Mesendoderm (in vitro differentiated cells): ENCODE measurements at regions not wholly inside any gene's neighbourhood (a gene's known extent, or its start where the extent isn't known, plus 50 kb on each side); places are given as distances from the start of the nearest gene placed in this dataset.
A peak's percentile ranks its signal among the peaks of the same experiment; 100 is the strongest.

Source experiments
- DNase-seq: peaks from one replicate; pipeline ENCODE4 v3.0.0; 2013
- H2AK5ac ChIP-seq: 2 replicates; pipeline ENCODE4 v1.6.1; 2013; ENCODE audit warnings: low read length, inconsistent platforms
- H2BK120ac ChIP-seq: 2 replicates; pipeline ENCODE4 v1.6.1; 2013; ENCODE audit warnings: low read depth, mild to moderate bottlenecking, low read length, moderate library complexity, mixed read lengths
- H2BK15ac ChIP-seq: replicated peaks from 2 replicates; pipeline ENCODE4 v1.6.1; 2013; ENCODE audit warnings: low read depth, mild to moderate bottlenecking, moderate library complexity
- H2BK5ac ChIP-seq: 2 replicates; pipeline ENCODE4 v1.6.1; 2013; ENCODE audit warnings: low read length, inconsistent platforms
- H3K18ac ChIP-seq: 2 replicates; pipeline ENCODE4 v1.6.1; 2013; ENCODE audit warnings: mild to moderate bottlenecking, low read length, mixed read lengths
- H3K23ac ChIP-seq: one replicate; pipeline ENCODE4 v1.6.1; 2013; ENCODE audit warnings: low read length
- H3K27ac ChIP-seq: 2 replicates; pipeline ENCODE4 v1.5.1; 2013; ENCODE audit warnings: low read depth, mild to moderate bottlenecking, inconsistent platforms, low read length, moderate library complexity
- H3K27me3 ChIP-seq: 2 replicates; pipeline ENCODE4 v1.6.1; 2013; ENCODE audit warnings: low read length, control low read depth, mild to moderate bottlenecking, inconsistent platforms; ENCODE audit not compliant: insufficient read depth, poor library complexity
- H3K36me3 ChIP-seq: 2 replicates; pipeline ENCODE4 v1.6.1; 2013; ENCODE audit warnings: low read length, inconsistent platforms; ENCODE audit not compliant: control insufficient read depth, insufficient read depth
- H3K4ac ChIP-seq: one replicate; pipeline ENCODE4 v1.6.1; 2013; ENCODE audit warnings: low read depth, mild to moderate bottlenecking, low read length, moderate library complexity
- H3K4me1 ChIP-seq: 2 replicates; pipeline ENCODE4 v1.6.1; 2013; ENCODE audit warnings: low read depth, low read length, inconsistent platforms; ENCODE audit not compliant: control insufficient read depth
- H3K4me2 ChIP-seq: 2 replicates; pipeline ENCODE4 v1.6.1; 2013; ENCODE audit warnings: low read length
- H3K4me3 ChIP-seq: 2 replicates; pipeline ENCODE4 v1.5.1; 2013; ENCODE audit warnings: mild to moderate bottlenecking, low read length
- H3K56ac ChIP-seq: one replicate; pipeline ENCODE4 v1.6.1; 2013; ENCODE audit warnings: low read length
- H3K79me1 ChIP-seq: 2 replicates; pipeline ENCODE4 v1.6.1; 2013; ENCODE audit warnings: low read length, inconsistent platforms
- H3K79me2 ChIP-seq: 2 replicates; pipeline ENCODE4 v1.6.1; 2013; ENCODE audit warnings: mild to moderate bottlenecking, low read length; ENCODE audit not compliant: control insufficient read depth, insufficient read depth
- H3K9ac ChIP-seq: 2 replicates; pipeline ENCODE4 v1.6.1; 2013; ENCODE audit warnings: low read length, inconsistent platforms
- H4K5ac ChIP-seq: one replicate; pipeline ENCODE4 v1.6.1; 2013; ENCODE audit warnings: low read length
- H4K8ac ChIP-seq: one replicate; pipeline ENCODE4 v1.6.1; 2013; ENCODE audit warnings: low read depth, mild to moderate bottlenecking, control low read depth, low read length, moderate library complexity
- WGBS: extraction: QIAGEN DNeasy Blood & Tissue Kit; methylation state at CpG from one replicate; pipeline ENCODE4 v1.1.7; 2013; ENCODE audit warnings: low lambda C conversion rate, missing lambda C conversion rate; ENCODE audit not compliant: insufficient coverage; ENCODE audit errors: extremely low coverage; 5-methylcytosine and 5-hydroxymethylcytosine counted together

- Histone ChIP-seq H2BK5ac (no peak overlapping the region), H2BK15ac (no peak overlapping the region), H3K18ac (no peak overlapping the region), H3K4me1 (no peaks in the 10 kb centered on the region), H3K36me3 (no peaks in the 10 kb centered on the region), H2AK5ac (no peak overlapping the region), H2BK120ac (no peak overlapping the region), H3K23ac (no peak overlapping the region), H3K27me3 (no peaks in the 10 kb centered on the region), H3K4me2 (no peak overlapping the region), H3K4ac (no peak overlapping the region), H3K9ac (no peak overlapping the region), H4K8ac (no peak overlapping the region), H3K56ac (no peak overlapping the region), H3K27ac (no peak overlapping the region), H3K79me2 (no peaks in the 10 kb centered on the region), H3K4me3 (no peak overlapping the region), H4K5ac (no peak overlapping the region), H3K79me1 (no peaks in the 10 kb centered on the region)
- DNase-seq = no peak
- no CpG with 5 or more reads among the region's 3 CpGs for WGBS
Measured at GRCh38 chr3:126268866-126269265, 88.3 kb downstream of the KLF15 start.

GRCh38 chr3:126267976-126268615 is 87.7 kb upstream of the ALDH1L1 start:
- H3K4ac ChIP-seq = no peak overlapping the region
- no peak overlapping the region for H3K18ac ChIP-seq
- H3K56ac ChIP-seq = peak overlapping the region; percentile 87
- H2AK5ac ChIP-seq = no peak overlapping the region
- no peak overlapping the region for H3K23ac ChIP-seq
- WGBS = no CpG with 5 or more reads among the region's 15 CpGs
- H3K79me1 ChIP-seq = no peaks in the 10 kb centered on the region
- H3K9ac ChIP-seq = peak overlapping the region; percentile 62
- H3K27ac ChIP-seq = peak overlapping the region; percentile 66
- H3K27me3 ChIP-seq = no peaks in the 10 kb centered on the region
- no peaks in the 10 kb centered on the region for H3K36me3 ChIP-seq
- no peak overlapping the region for H3K4me3 ChIP-seq
- peak overlapping the region; percentile 30 for H2BK5ac ChIP-seq
- no peak for DNase-seq
- H3K79me2 ChIP-seq = no peaks in the 10 kb centered on the region
- no peak overlapping the region for H2BK15ac ChIP-seq
- H4K8ac ChIP-seq = no peak overlapping the region
- no peak overlapping the region for H3K4me2 ChIP-seq
- H3K4me1 ChIP-seq = no peaks in the 10 kb centered on the region
- H4K5ac ChIP-seq = no peak overlapping the region
- no peak overlapping the region for H2BK120ac ChIP-seq

GRCh38 chr3:126267169-126267975 is 87.0 kb upstream of the ALDH1L1 start:
- no peak overlapping the region for H2BK15ac ChIP-seq
- H4K8ac ChIP-seq = no peak overlapping the region
- H3K4ac ChIP-seq = no peak overlapping the region
- no peak overlapping the region for H4K5ac ChIP-seq
- no peak overlapping the region for H2BK120ac ChIP-seq
- no peaks in the 10 kb centered on the region for H3K79me1 ChIP-seq
- H3K4me1 ChIP-seq = no peaks in the 10 kb centered on the region
- H3K56ac ChIP-seq = peak overlapping the region; percentile 87
- no peaks in the 10 kb centered on the region for H3K36me3 ChIP-seq
- peak overlapping the region; percentile 62 for H3K9ac ChIP-seq
- no peaks in the 10 kb centered on the region for H3K27me3 ChIP-seq
- no peak overlapping the region for H2AK5ac ChIP-seq
- H3K23ac ChIP-seq = no peak overlapping the region
- peak; percentile 97 for DNase-seq
- peak overlapping the region; percentile 83 for H3K4me2 ChIP-seq
- H3K4me3 ChIP-seq = peak overlapping the region; percentile 30
- no CpG with 5 or more reads among the region's 62 CpGs for WGBS
- peak overlapping the region; percentile 25 for H3K18ac ChIP-seq
- no peaks in the 10 kb centered on the region for H3K79me2 ChIP-seq
- H3K27ac ChIP-seq = peak overlapping the region; percentile 66
- H2BK5ac ChIP-seq = no peak overlapping the region

GRCh38 chr3:126266850-126267168 is 86.4 kb upstream of the ALDH1L1 start:
- no peaks in the 10 kb centered on the region for H3K79me2 ChIP-seq
- WGBS = no CpG with 5 or more reads among the region's 8 CpGs
- H3K4me2 ChIP-seq = peak overlapping the region; percentile 83
- no peak for DNase-seq
- H2AK5ac ChIP-seq = no peak overlapping the region
- H3K4ac ChIP-seq = no peak overlapping the region
- peak overlapping the region; percentile 25 for H3K18ac ChIP-seq
- H2BK120ac ChIP-seq = no peak overlapping the region
- H3K79me1 ChIP-seq = no peaks in the 10 kb centered on the region
- H4K8ac ChIP-seq = no peak overlapping the region
- H3K27me3 ChIP-seq = no peaks in the 10 kb centered on the region
- no peak overlapping the region for H3K27ac ChIP-seq
- H3K9ac ChIP-seq = peak overlapping the region; percentile 62
- no peak overlapping the region for H2BK5ac ChIP-seq
- H3K23ac ChIP-seq = no peak overlapping the region
- H3K4me1 ChIP-seq = no peaks in the 10 kb centered on the region
- H2BK15ac ChIP-seq = no peak overlapping the region
- H3K36me3 ChIP-seq = no peaks in the 10 kb centered on the region
- H3K4me3 ChIP-seq = no peak overlapping the region
- no peak overlapping the region for H4K5ac ChIP-seq
- peak overlapping the region; percentile 87 for H3K56ac ChIP-seq

GRCh38 chr3:126266291-126266840 is 86.0 kb upstream of the ALDH1L1 start:
- Histone ChIP-seq H3K4me2 (no peak overlapping the region), H3K4ac (no peak overlapping the region)

More at GRCh38 chr3:126266291-126266840, 86.0 kb upstream of the ALDH1L1 start:
- H3K27me3 ChIP-seq = no peaks in the 10 kb centered on the region
- H3K23ac ChIP-seq = no peak overlapping the region
- H3K79me2 ChIP-seq = no peaks in the 10 kb centered on the region
- no peak overlapping the region for H2BK15ac ChIP-seq
- H2BK120ac ChIP-seq = no peak overlapping the region
- H3K4me1 ChIP-seq = no peaks in the 10 kb centered on the region
- peak overlapping the region; percentile 70 for H2AK5ac ChIP-seq
- H2BK5ac ChIP-seq = no peak overlapping the region
- H3K9ac ChIP-seq = no peak overlapping the region
- H4K5ac ChIP-seq = no peak overlapping the region
- no CpG with 5 or more reads among the region's 15 CpGs for WGBS
- no peak overlapping the region for H4K8ac ChIP-seq
- no peak overlapping the region for H3K27ac ChIP-seq
- no peak overlapping the region for H3K4me3 ChIP-seq
- no peaks in the 10 kb centered on the region for H3K79me1 ChIP-seq
- H3K36me3 ChIP-seq = no peaks in the 10 kb centered on the region
- H3K18ac ChIP-seq = no peak overlapping the region
- H3K56ac ChIP-seq = peak overlapping the region; percentile 87
- peak; percentile 62 for DNase-seq
